ENCODE measurements at regions not wholly inside any gene's neighbourhood (a gene's known extent, or its start where the extent isn't known, plus 50 kb on each side); places are given as distances from the start of the nearest gene placed in this dataset.

DNA sequence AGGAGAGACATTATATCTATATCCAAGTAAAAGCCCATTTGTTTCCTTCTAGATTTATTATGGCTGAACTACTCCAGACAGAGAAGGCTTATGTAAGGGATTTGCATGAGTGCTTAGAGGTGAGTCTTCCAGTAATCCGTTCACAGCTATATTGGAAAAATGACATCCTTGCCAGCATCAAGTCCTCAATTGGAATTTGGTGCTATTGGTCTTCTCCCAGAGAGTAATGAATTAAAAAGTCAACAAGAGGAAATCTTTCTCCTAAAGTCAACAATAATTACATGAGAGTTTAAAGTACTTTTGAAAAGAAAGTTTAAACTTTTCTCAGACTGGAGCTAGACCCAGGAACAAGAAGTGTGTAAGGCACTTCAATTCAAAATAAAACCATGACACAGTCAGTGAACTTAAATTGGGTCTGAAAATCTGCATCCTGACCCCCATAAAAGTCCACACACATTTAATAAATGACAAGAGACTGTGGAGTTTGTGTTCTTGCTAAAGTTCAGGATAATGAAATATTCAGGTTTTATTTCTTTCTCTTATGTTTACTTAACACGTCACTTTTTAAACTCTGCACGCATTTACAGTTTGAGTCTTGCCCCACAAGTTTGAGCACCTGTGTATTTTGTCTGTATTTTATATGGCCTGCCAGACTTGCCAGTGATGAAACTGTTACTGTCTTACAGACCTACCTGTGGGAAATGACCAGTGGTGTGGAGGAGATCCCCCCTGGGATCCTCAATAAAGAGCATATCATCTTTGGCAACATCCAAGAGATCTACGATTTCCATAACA, 268.2 kb upstream of the UMPS start:
- peak; percentile 8 for TF ChIP-seq SP1 (IDR thresholded peaks at IDR 0.05)
- no peak for TF ChIP-seq FOXA2 (IDR thresholded peaks at IDR 0.05)
- WGBS = 47% methylated on average over 4 of the region's 4 CpGs
- H3K4me3 ChIP-seq (ENCODE audit: low read depth in 1 of 3, low read length in 3 of 3) = no peak overlapping the region
- H3K4me1 ChIP-seq (ENCODE audit: control insufficient read depth in 4 of 4, insufficient read depth in 4 of 4, low read length in 3 of 4) = peaks cover 0 to 12% (median 0%) of the 10 kb centered on the region in 4 donors
- no peak overlapping the region for H3K9ac ChIP-seq (ENCODE audit: low read depth in 1 of 2, low read length in 2 of 2)
- no peaks in the 10 kb centered on the region for H3K36me3 ChIP-seq (ENCODE audit: control insufficient read depth in 4 of 4, insufficient read depth in 3 of 4, low read depth in 1 of 4, low read length in 3 of 4)
- no peak overlapping the region for H3K27ac ChIP-seq (ENCODE audit: low read depth in 1 of 2, low read length in 2 of 2)
- H3K9me3 ChIP-seq (ENCODE audit: control insufficient read depth in 4 of 4, low read length in 3 of 4) = no peaks in the 10 kb centered on the region
- H3K27me3 ChIP-seq (ENCODE audit: control insufficient read depth in 4 of 4, insufficient read depth in 4 of 4, low read length in 3 of 4) = no peaks in the 10 kb centered on the region
- no peak for DNase-seq (ENCODE audit: low spot score)

DNA sequence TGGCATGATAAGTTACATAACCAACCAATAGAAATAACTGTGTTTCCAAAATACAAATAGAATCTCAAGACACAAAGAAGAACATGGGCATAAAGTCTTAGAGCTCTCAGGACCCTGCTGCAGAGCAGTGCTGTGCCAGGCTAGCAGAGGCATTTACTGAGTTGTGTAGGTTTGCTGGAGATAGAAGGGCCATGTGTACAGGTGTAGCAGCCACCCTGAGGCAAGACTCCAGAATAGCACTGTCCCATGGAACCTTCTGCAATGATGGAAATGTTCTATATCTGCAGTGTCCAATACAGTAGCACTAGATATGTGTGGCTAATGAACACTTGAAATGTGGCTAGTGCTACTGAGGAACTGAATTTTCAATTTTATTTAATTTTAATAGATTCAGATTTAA, 267.0 kb upstream of the UMPS start:
- DNase-seq (ENCODE audit: low spot score) = no peak
- H3K4me3 ChIP-seq (ENCODE audit: low read depth in 1 of 3, low read length in 3 of 3) = no peak overlapping the region
- TF ChIP-seq EGR1 (IDR thresholded peaks at IDR 0.05; ENCODE audit: low read depth in 2 of 2) (no peak), RAD21 (IDR thresholded peaks at IDR 0.05) (peak in 1 of 2 donors; percentile 48), NR2F2 (IDR thresholded peaks at IDR 0.05) (no peak), FOXA2 (IDR thresholded peaks at IDR 0.05) (no peak), TAF1 (conservative IDR thresholded peaks at IDR 0.05) (no peak)
- TF ChIP-seq, protein P1, sequence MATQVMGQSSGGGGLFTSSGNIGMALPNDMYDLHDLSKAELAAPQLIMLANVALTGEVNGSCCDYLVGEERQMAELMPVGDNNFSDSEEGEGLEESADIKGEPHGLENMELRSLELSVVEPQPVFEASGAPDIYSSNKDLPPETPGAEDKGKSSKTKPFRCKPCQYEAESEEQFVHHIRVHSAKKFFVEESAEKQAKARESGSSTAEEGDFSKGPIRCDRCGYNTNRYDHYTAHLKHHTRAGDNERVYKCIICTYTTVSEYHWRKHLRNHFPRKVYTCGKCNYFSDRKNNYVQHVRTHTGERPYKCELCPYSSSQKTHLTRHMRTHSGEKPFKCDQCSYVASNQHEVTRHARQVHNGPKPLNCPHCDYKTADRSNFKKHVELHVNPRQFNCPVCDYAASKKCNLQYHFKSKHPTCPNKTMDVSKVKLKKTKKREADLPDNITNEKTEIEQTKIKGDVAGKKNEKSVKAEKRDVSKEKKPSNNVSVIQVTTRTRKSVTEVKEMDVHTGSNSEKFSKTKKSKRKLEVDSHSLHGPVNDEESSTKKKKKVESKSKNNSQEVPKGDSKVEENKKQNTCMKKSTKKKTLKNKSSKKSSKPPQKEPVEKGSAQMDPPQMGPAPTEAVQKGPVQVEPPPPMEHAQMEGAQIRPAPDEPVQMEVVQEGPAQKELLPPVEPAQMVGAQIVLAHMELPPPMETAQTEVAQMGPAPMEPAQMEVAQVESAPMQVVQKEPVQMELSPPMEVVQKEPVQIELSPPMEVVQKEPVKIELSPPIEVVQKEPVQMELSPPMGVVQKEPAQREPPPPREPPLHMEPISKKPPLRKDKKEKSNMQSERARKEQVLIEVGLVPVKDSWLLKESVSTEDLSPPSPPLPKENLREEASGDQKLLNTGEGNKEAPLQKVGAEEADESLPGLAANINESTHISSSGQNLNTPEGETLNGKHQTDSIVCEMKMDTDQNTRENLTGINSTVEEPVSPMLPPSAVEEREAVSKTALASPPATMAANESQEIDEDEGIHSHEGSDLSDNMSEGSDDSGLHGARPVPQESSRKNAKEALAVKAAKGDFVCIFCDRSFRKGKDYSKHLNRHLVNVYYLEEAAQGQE (IDR thresholded peaks at IDR 0.05) = no peak
- TF ChIP-seq, protein P2, sequence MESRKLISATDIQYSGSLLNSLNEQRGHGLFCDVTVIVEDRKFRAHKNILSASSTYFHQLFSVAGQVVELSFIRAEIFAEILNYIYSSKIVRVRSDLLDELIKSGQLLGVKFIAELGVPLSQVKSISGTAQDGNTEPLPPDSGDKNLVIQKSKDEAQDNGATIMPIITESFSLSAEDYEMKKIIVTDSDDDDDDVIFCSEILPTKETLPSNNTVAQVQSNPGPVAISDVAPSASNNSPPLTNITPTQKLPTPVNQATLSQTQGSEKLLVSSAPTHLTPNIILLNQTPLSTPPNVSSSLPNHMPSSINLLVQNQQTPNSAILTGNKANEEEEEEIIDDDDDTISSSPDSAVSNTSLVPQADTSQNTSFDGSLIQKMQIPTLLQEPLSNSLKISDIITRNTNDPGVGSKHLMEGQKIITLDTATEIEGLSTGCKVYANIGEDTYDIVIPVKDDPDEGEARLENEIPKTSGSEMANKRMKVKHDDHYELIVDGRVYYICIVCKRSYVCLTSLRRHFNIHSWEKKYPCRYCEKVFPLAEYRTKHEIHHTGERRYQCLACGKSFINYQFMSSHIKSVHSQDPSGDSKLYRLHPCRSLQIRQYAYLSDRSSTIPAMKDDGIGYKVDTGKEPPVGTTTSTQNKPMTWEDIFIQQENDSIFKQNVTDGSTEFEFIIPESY (IDR thresholded peaks at IDR 0.05) = no peak
- TF ChIP-seq, protein P3, sequence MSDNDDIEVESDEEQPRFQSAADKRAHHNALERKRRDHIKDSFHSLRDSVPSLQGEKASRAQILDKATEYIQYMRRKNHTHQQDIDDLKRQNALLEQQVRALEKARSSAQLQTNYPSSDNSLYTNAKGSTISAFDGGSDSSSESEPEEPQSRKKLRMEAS (IDR thresholded peaks at IDR 0.05) = no peak
- TF ChIP-seq, protein P4, sequence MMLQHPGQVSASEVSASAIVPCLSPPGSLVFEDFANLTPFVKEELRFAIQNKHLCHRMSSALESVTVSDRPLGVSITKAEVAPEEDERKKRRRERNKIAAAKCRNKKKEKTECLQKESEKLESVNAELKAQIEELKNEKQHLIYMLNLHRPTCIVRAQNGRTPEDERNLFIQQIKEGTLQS (IDR thresholded peaks at IDR 0.05) = no peak
- no peaks in the 10 kb centered on the region for H3K9me3 ChIP-seq (ENCODE audit: control insufficient read depth in 4 of 4, low read length in 3 of 4)
- peaks cover 0 to 12% (median 0%) of the 10 kb centered on the region in 4 donors for H3K4me1 ChIP-seq (ENCODE audit: control insufficient read depth in 4 of 4, insufficient read depth in 4 of 4, low read length in 3 of 4)
- H3K27me3 ChIP-seq (ENCODE audit: control insufficient read depth in 4 of 4, insufficient read depth in 4 of 4, low read length in 3 of 4) = no peaks in the 10 kb centered on the region
- no peak overlapping the region for H3K9ac ChIP-seq (ENCODE audit: low read depth in 1 of 2, low read length in 2 of 2)
- no peaks in the 10 kb centered on the region for H3K36me3 ChIP-seq (ENCODE audit: control insufficient read depth in 4 of 4, insufficient read depth in 3 of 4, low read depth in 1 of 4, low read length in 3 of 4)
- no peak overlapping the region for H3K27ac ChIP-seq (ENCODE audit: low read depth in 1 of 2, low read length in 2 of 2)

All from liver (tissue), 7 donors.